Activated CD4-positive, alpha-beta memory T cell treated with anti-CD3 and anti-CD28 coated beads, Interleukin-2, amount 10 ng/mL, durations not matched to agents 7 days and 5 days (primary cell): ENCODE measurements at regions not wholly inside any gene's neighbourhood (a gene's known extent, or its start where the extent isn't known, plus 50 kb on each side); places are given as distances from the start of the nearest gene placed in this dataset.

Experiments used
- CTCF ChIA-PET: fragments of 350-600 bp; sonication (Branson Sonifier 250); formaldehyde crosslinking; loops from one replicate; lab custom pipeline; 2021; ENCODE audit warnings: antibody characterized with exemption, inconsistent platforms; lab: Charles Lee
- POLR2A ChIA-PET: fragments of 350-600 bp; sonication (Branson Sonifier 250); formaldehyde crosslinking; loops from one replicate; lab custom pipeline; 2021; ENCODE audit warnings: antibody characterized with exemption; lab: Charles Lee
- DNase-seq: peaks from one replicate; pipeline ENCODE4 v3.0.0-alpha.2; 2020
- H3K27ac Mint-ChIP-seq: one replicate; pipeline ENCODE4 v1.8.0; 2021; ENCODE audit warnings: mild to moderate bottlenecking, mixed read lengths
- H3K27me3 Mint-ChIP-seq: one replicate; pipeline ENCODE4 v1.8.0; 2021; ENCODE audit warnings: mixed read lengths
- H3K36me3 Mint-ChIP-seq: one replicate; pipeline ENCODE4 v1.8.0; 2021; ENCODE audit warnings: low read depth, mixed read lengths
- H3K4me1 Mint-ChIP-seq: one replicate; pipeline ENCODE4 v1.8.0; 2021; ENCODE audit warnings: mixed read lengths
- H3K4me3 Mint-ChIP-seq: one replicate; pipeline ENCODE4 v1.8.0; 2021; ENCODE audit warnings: mild to moderate bottlenecking, mixed read lengths
- H3K9me3 Mint-ChIP-seq: one replicate; pipeline ENCODE4 v1.8.0; 2021; ENCODE audit warnings: mixed read lengths

DNA sequence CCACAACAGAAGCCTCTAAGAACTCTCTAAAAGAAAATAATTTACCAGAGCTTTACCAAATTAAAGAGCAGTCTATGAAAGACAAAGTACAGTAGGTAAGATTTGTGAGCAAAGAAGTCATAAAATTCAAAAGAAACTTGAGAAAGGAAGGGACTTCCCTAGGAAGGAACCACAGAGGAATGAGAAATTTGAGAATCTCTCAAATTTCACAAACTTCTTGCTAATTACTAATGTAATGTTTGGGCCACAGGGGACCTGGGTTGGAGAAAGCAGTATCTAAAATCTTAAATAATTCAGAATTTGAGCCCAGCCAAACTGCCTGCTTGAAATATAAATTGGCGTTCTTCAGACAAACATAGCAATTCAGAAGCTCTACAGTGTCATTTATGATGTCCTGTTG is 225.0 kb upstream of the PRR16 start:
- ChIA-PET POLR2A (no interaction called here), CTCF (no interaction called here)
- Mint-ChIP-seq H3K4me1 (no peaks in the 10 kb centered on the region), H3K4me3 (no peak overlapping the region), H3K36me3 (no peaks in the 10 kb centered on the region), H3K27ac (no peak overlapping the region), H3K9me3 (no peaks in the 10 kb centered on the region), H3K27me3 (no peaks in the 10 kb centered on the region)
- DNase-seq: no peak

DNA sequence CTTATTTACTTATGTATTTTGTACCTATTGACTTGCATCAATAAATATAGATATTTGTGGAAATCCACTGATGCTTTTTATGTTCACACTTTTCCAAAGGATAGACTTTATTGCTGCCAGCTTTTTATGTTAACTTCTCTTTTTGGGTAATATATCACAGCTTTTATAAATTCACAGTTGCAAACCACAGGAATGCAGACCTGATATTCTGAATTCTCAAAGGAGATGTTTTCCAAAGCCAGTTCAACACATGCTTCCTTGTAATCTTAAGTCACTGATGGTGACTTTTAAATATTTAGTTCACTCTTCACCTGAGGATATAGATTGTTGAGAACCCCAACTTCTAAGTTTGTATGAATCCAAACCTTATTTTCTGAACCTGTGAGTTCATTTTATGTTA is 223.4 kb upstream of the PRR16 start:
- no peaks in the 10 kb centered on the region for H3K4me1 Mint-ChIP-seq
- CTCF ChIA-PET: no interaction called here
- no peak for DNase-seq
- H3K36me3 Mint-ChIP-seq: no peaks in the 10 kb centered on the region
- POLR2A ChIA-PET: no interaction called here
- no peak overlapping the region for H3K27ac Mint-ChIP-seq
- no peak overlapping the region for H3K4me3 Mint-ChIP-seq
- no peaks in the 10 kb centered on the region for H3K9me3 Mint-ChIP-seq
- H3K27me3 Mint-ChIP-seq: no peaks in the 10 kb centered on the region

DNA sequence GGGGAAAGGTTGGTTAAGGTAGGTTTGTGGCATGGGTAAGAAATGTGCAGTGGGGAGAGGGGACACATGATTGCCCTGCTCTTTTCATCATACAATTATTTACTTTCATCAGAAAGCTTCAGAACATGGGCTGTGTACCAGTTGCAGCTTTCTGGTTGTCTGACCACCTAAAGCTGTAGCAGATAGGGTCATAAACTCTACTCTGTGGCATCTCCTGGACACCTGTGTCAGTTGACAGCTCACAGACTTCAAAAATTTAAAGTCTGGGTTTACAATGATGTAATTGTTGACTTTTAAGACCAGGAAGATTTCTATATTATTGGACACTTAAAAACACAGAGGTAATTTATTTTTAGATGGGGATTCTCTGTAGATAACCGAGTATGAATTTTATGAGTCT is 222.7 kb upstream of the PRR16 start:
- no peaks in the 10 kb centered on the region for H3K36me3 Mint-ChIP-seq
- CTCF ChIA-PET: no interaction called here
- no peaks in the 10 kb centered on the region for H3K27me3 Mint-ChIP-seq
- H3K27ac Mint-ChIP-seq: no peak overlapping the region
- no peaks in the 10 kb centered on the region for H3K9me3 Mint-ChIP-seq
- no peak for DNase-seq
- no peak overlapping the region for H3K4me3 Mint-ChIP-seq
- no peaks in the 10 kb centered on the region for H3K4me1 Mint-ChIP-seq
- POLR2A ChIA-PET: no interaction called here

DNA sequence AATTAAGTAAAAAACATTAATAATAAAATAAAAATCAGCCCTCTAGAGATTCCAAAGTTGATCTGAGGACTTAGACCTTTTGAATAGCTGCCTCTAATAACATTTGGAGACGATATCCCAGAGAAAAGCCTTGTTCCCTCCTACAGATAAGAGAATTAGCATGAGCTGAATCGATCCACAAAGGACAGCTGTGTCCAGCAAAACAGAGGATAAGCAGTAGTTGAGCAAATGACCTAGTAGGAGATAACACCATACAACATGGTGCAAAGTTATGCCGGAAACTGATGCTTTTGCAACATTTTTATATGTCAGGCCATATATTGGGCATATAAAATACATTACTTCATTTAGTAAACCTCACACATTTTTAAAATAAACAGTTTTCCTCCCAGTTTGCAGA is 212.2 kb upstream of the PRR16 start:
- Mint-ChIP-seq H3K4me1 (no peaks in the 10 kb centered on the region), H3K27me3 (no peaks in the 10 kb centered on the region), H3K27ac (no peak overlapping the region), H3K36me3 (no peaks in the 10 kb centered on the region), H3K4me3 (no peak overlapping the region), H3K9me3 (no peaks in the 10 kb centered on the region)
- POLR2A ChIA-PET: no interaction called here
- no peak for DNase-seq
- CTCF ChIA-PET: no interaction called here

DNA sequence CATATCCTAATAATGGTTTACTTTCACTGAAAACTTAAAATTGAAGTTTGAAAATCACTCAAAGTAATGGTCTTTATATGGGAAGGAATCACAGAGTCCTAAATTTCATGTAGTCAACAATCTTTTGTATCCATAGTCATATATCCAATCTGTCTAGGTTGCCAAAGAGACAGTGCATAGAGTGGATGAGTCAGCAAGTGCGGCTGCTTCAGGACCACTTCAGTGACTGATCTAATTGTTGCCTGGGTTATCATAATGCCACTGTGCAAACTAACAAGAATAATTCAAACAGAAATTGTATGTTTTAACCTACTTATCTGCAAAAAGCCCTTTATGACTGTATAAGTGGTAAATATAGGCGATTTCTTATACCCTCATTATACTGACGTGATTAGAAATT is 211.3 kb upstream of the PRR16 start:
- no peak overlapping the region for H3K27ac Mint-ChIP-seq
- no peaks in the 10 kb centered on the region for H3K9me3 Mint-ChIP-seq
- DNase-seq: no peak
- ChIA-PET CTCF (no interaction called here), POLR2A (no interaction called here)
- H3K4me1 Mint-ChIP-seq: no peaks in the 10 kb centered on the region
- no peaks in the 10 kb centered on the region for H3K27me3 Mint-ChIP-seq
- no peak overlapping the region for H3K4me3 Mint-ChIP-seq
- no peaks in the 10 kb centered on the region for H3K36me3 Mint-ChIP-seq

DNA sequence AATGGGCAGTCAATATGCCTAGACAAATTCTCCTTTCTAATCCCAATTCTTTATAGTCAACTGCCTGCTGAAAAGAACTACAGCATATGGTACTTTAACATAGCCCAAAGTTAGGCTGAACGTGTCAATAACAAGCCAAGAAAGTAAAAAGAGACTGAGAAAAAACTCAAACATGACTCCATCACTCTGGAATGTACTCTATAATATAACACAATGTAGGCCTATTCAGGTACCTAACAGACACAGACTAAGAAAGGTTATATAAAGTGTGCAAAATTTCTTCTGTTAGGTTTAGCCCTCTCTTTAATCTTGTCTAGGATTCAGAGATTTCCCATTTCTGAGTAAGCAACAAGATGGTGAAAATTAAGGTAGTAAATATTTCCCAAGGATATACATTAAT is 209.7 kb upstream of the PRR16 start:
- no peak for DNase-seq
- POLR2A ChIA-PET: no interaction called here

DNA sequence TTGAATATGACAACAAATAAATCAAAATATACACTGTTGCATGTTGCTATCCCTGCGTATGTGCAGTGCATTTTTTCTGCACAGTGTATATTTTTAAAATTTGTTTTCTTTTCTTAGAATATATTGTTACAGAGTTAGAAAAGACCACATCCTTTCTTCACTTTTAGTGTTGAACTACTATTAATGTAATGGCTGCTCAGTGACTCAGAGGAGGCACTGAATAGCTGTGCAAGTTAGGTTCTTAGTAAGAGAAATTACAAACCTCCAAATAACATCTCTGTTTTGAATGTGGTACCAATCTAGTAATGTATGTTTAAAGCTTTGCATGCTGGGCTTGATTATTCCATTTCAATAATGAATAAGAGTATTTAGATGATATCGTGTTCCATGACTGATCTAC is 208.9 kb upstream of the PRR16 start:
- no peaks in the 10 kb centered on the region for H3K36me3 Mint-ChIP-seq
- DNase-seq: no peak
- H3K27ac Mint-ChIP-seq: no peak overlapping the region
- CTCF ChIA-PET: no interaction called here
- no peaks in the 10 kb centered on the region for H3K9me3 Mint-ChIP-seq
- H3K4me3 Mint-ChIP-seq: no peak overlapping the region
- no peaks in the 10 kb centered on the region for H3K4me1 Mint-ChIP-seq
- POLR2A ChIA-PET: no interaction called here
- H3K27me3 Mint-ChIP-seq: no peaks in the 10 kb centered on the region

More for the DNA sequence above, 209.7 kb upstream of the PRR16 start:
- H3K27me3 Mint-ChIP-seq: no peaks in the 10 kb centered on the region
- CTCF ChIA-PET: no interaction called here
- H3K9me3 Mint-ChIP-seq: no peaks in the 10 kb centered on the region
- H3K36me3 Mint-ChIP-seq: no peaks in the 10 kb centered on the region
- no peaks in the 10 kb centered on the region for H3K4me1 Mint-ChIP-seq
- H3K27ac Mint-ChIP-seq: no peak overlapping the region
- H3K4me3 Mint-ChIP-seq: no peak overlapping the region

DNA sequence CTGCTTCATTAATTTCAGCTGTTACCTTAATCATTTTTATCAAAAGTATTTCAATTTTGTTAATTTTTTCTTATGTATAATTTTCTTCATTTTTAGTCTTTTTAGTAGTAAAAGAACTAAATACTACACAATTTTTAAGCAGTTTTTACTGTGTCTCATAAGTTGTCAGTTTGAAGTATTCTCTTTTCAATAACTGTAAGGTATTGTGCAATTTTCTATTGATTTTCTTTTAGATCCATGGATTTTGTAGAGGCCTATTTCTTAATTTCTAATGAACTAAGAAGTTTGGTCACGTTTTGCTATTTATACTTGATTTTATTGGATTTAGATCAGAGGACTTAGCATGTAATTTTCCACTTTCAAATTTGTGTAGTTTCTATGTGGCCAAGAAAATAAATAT is 207.7 kb upstream of the PRR16 start:
- DNase-seq: no peak
- CTCF ChIA-PET: no interaction called here
- POLR2A ChIA-PET: no interaction called here
- no peaks in the 10 kb centered on the region for H3K4me1 Mint-ChIP-seq
- H3K27ac Mint-ChIP-seq: no peak overlapping the region
- no peak overlapping the region for H3K4me3 Mint-ChIP-seq
- peaks cover 2% of the 10 kb centered on the region for H3K9me3 Mint-ChIP-seq
- H3K27me3 Mint-ChIP-seq: no peaks in the 10 kb centered on the region
- no peaks in the 10 kb centered on the region for H3K36me3 Mint-ChIP-seq

DNA sequence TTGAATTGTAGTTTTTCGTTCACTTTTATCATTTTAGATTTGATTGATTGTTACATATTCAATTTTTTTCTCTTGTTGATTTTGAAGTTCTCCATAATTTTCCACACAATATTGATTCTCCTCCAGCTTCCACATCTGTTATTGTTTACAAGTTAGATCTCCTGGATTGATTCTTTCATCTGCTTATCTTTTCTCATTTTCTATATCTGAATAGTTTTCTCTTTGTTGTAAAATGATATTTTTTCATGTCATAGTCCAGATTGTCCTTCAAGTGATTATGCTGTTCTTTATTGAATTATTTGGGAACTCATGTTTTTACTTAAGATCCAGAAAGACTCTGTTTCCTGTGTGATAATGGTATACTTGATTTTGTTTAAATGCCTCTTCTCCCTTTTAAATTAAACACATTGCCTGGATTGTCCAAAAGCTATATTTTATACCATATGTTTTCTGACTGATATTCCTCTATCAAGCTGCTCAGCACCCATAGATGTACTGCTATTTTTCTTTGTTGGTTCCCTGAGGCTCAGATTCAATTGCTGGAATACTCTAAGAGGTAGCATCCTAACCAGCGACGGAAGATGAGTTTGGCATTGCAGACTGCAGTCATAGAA is 206.6 kb upstream of the PRR16 start:
- Mint-ChIP-seq H3K4me3 (no peak overlapping the region), H3K36me3 (no peaks in the 10 kb centered on the region), H3K9me3 (peaks cover 2% of the 10 kb centered on the region), H3K27ac (no peak overlapping the region), H3K27me3 (no peaks in the 10 kb centered on the region), H3K4me1 (no peaks in the 10 kb centered on the region)
- POLR2A ChIA-PET: no interaction called here
- DNase-seq: no peak
- CTCF ChIA-PET: no interaction called here

DNA sequence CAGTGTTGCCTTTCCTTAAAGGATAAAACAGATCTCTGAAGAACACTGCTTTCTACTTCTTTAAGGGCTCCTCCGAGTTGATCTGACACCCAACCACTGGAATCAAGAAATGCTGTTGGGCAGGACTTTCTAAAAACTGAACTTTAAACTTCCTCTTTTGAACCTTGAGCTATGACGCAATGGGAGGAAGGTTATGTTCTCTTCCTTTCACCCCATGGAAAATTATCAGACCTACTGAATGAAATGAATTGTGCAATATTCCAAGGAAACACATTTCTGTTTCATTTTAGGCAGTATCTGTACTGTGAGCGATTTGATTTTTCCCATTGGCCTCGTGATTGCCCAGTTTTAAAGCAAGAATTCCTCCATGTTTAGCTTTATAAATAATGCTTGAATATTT is 206.0 kb upstream of the PRR16 start:
- Mint-ChIP-seq H3K4me3 (no peak overlapping the region), H3K9me3 (peaks cover 2% of the 10 kb centered on the region), H3K27ac (no peak overlapping the region), H3K4me1 (no peaks in the 10 kb centered on the region), H3K27me3 (no peaks in the 10 kb centered on the region), H3K36me3 (no peaks in the 10 kb centered on the region)
- POLR2A ChIA-PET: no interaction called here
- CTCF ChIA-PET: no interaction called here
- no peak for DNase-seq

DNA sequence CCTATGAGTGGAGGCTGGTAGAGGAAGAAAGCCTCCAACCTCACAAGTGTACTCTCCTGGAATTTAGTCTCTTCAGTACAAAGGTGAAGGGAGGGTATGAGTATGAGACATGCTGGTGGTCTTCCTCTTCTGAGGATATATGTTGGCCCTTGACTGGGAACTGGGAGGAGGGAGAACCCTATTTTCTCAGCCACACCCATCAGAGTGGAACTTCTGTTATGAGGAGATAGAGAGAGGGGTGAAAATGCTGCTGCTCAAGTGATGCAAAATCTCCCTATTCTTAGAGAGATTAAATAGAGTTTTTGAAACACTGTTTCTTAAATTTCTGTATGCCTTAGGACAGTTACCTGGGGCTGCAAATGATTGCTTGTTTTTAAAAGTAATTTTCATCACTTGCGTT is 203.4 kb upstream of the PRR16 start:
- H3K27ac Mint-ChIP-seq: no peak overlapping the region
- POLR2A ChIA-PET: no interaction called here
- no peak overlapping the region for H3K4me3 Mint-ChIP-seq
- CTCF ChIA-PET: no interaction called here
- DNase-seq: no peak
- no peaks in the 10 kb centered on the region for H3K27me3 Mint-ChIP-seq
- no peaks in the 10 kb centered on the region for H3K4me1 Mint-ChIP-seq
- no peaks in the 10 kb centered on the region for H3K36me3 Mint-ChIP-seq
- H3K9me3 Mint-ChIP-seq: peaks cover 2% of the 10 kb centered on the region

DNA sequence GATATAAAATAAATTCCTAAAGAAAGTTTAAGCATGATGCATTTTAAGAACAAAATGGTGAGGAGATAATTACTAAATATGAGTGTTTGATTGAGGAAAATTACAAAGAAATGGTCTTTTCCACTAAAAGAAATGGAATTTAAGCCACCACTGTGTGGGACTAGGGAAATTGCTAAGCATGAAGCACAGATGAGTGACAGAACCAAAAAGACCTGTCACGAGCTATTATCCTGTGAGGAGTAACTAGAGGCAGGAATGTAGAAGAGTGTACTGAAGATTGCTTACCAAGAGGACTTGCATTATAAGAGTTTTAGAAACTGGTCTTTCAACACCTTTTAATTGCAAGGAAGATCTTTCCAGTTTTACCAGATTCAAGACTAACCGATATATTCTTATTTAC is 193.6 kb upstream of the PRR16 start:
- H3K4me3 Mint-ChIP-seq: no peak overlapping the region
- ChIA-PET CTCF (no interaction called here), POLR2A (no interaction called here)
- H3K27me3 Mint-ChIP-seq: no peaks in the 10 kb centered on the region
- H3K27ac Mint-ChIP-seq: no peak overlapping the region
- no peaks in the 10 kb centered on the region for H3K36me3 Mint-ChIP-seq
- DNase-seq: no peak
- peaks cover 6% of the 10 kb centered on the region for H3K9me3 Mint-ChIP-seq
- no peaks in the 10 kb centered on the region for H3K4me1 Mint-ChIP-seq

DNA sequence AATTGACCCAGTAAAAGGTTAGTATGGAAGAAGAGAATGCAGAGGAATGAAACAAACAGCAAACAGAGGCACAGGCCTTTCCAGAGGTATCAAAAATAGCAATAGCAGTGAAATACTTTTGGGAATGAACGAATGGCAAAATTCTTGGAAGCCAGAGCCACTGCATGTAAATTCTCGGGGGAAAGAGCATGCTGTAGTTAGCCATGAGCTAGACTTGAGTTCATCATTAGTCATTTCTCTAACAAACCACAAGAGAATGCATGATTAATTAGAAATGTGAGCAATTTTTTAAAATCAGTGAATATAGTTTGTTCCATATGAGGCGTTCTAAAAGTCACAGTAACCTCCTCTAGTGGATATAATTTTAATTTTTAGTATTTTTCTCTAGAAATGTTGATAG is 170.3 kb upstream of the PRR16 start:
- no peak for DNase-seq
- no peak overlapping the region for H3K27ac Mint-ChIP-seq
- H3K4me3 Mint-ChIP-seq: no peak overlapping the region
- CTCF ChIA-PET: interaction anchor here (1.1 kb wide), 1 partner anchor 25 kb away, joined by 3 read pairs; no protein-coding TSS in a partner anchor
- H3K27me3 Mint-ChIP-seq: no peaks in the 10 kb centered on the region
- no peaks in the 10 kb centered on the region for H3K36me3 Mint-ChIP-seq
- H3K9me3 Mint-ChIP-seq: peaks cover 8% of the 10 kb centered on the region
- POLR2A ChIA-PET: no interaction called here
- H3K4me1 Mint-ChIP-seq: no peaks in the 10 kb centered on the region

DNA sequence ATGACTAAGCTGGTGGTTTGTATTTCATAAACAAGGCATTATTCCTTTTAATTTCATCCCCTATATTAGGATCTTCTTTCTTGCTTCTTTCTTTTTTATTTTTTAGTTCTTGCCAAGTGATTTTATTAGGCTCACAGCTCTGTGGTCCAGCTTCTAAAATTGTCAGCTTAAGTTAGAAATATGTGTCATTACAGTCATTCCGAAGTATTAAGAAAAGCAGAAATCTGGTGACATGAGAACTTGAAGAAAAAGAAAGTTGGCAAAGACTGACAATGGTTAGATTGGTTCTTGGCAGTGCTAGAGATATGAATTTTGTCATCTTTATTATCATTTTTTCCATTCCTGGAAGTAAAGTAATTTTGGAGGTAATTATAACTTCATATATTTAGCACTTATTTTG is 166.5 kb upstream of the PRR16 start:
- no peak overlapping the region for H3K27ac Mint-ChIP-seq
- no peaks in the 10 kb centered on the region for H3K4me1 Mint-ChIP-seq
- no peaks in the 10 kb centered on the region for H3K27me3 Mint-ChIP-seq
- H3K4me3 Mint-ChIP-seq: no peak overlapping the region
- ChIA-PET POLR2A (no interaction called here), CTCF (no interaction called here)
- no peak for DNase-seq
- H3K36me3 Mint-ChIP-seq: no peaks in the 10 kb centered on the region
- H3K9me3 Mint-ChIP-seq: peaks cover 4% of the 10 kb centered on the region
